ENCODE measurements at regions not wholly inside any gene's neighbourhood (a gene's known extent, or its start where the extent isn't known, plus 50 kb on each side); places are given as distances from the start of the nearest gene placed in this dataset.
"Not testable (repeated sequence)": the region's sequence is repeated elsewhere in the genome, so short reads cannot be mapped to it uniquely, and the experiment has no call there.

- H3K9me3 Mint-ChIP-seq: peaks cover 0 to under 1% (median 0%) of the 10 kb centered on the region in 6 donors
- H3K27me3 Mint-ChIP-seq (ENCODE audit: low read depth in 3 of 3): no peaks in the 10 kb centered on the region
- no peak overlapping the region for H3K27ac Mint-ChIP-seq
- H3K36me3 Mint-ChIP-seq: no peaks in the 10 kb centered on the region
- H3K4me1 Mint-ChIP-seq: no peaks in the 10 kb centered on the region
- no peak for DNase-seq
- no peak overlapping the region for H3K4me3 Mint-ChIP-seq
Observed at GRCh38 chr7:13021566-13022300, 334.3 kb downstream of the ARL4A start.

GRCh38 chr7:13024121-13024674 is 336.8 kb downstream of the ARL4A start:
- Mint-ChIP-seq H3K4me3 (no peak overlapping the region), H3K36me3 (no peaks in the 10 kb centered on the region), H3K4me1 (no peaks in the 10 kb centered on the region), H3K9me3 (peaks cover 0 to 5% (median 0%) of the 10 kb centered on the region in 6 donors), H3K27me3 (ENCODE audit: low read depth in 3 of 3) (peaks cover 0 to 2% (median 0%) of the 10 kb centered on the region in 3 donors), H3K27ac (no peak overlapping the region)
- DNase-seq: no peak

- not testable (repeated sequence) for H3K4me3 Mint-ChIP-seq; H3K36me3 Mint-ChIP-seq; H3K9me3 Mint-ChIP-seq; H3K27me3 Mint-ChIP-seq (ENCODE audit: low read depth in 3 of 3); H3K27ac Mint-ChIP-seq; H3K4me1 Mint-ChIP-seq; DNase-seq
Observed at GRCh38 chr7:13025043-13025442, 337.6 kb downstream of the ARL4A start.

- Mint-ChIP-seq H3K27me3 (ENCODE audit: low read depth in 3 of 3) (peaks cover 0 to 2% (median 0%) of the 10 kb centered on the region in 3 donors), H3K9me3 (peaks cover 0 to 5% (median 0%) of the 10 kb centered on the region in 6 donors), H3K36me3 (no peaks in the 10 kb centered on the region), H3K4me1 (no peaks in the 10 kb centered on the region), H3K27ac (no peak overlapping the region), H3K4me3 (no peak overlapping the region)
- no peak for DNase-seq
Observed at GRCh38 chr7:13027321-13027720, 339.9 kb downstream of the ARL4A start.

- Mint-ChIP-seq H3K9me3 (peaks cover 0 to 5% (median 0%) of the 10 kb centered on the region in 6 donors), H3K4me3 (no peak overlapping the region), H3K27ac (no peak overlapping the region), H3K36me3 (no peaks in the 10 kb centered on the region), H3K27me3 (ENCODE audit: low read depth in 3 of 3) (peaks cover 0 to 2% (median 0%) of the 10 kb centered on the region in 3 donors), H3K4me1 (no peaks in the 10 kb centered on the region)
- no peak for DNase-seq
Observed at GRCh38 chr7:13028036-13028824, 340.8 kb downstream of the ARL4A start.

GRCh38 chr7:13028825-13029099 is 341.3 kb downstream of the ARL4A start:
- peaks cover 0 to 2% (median 0%) of the 10 kb centered on the region in 3 donors for H3K27me3 Mint-ChIP-seq (ENCODE audit: low read depth in 3 of 3)
- no peaks in the 10 kb centered on the region for H3K4me1 Mint-ChIP-seq
- DNase-seq: no peak
- H3K36me3 Mint-ChIP-seq: no peaks in the 10 kb centered on the region
- no peak overlapping the region for H3K27ac Mint-ChIP-seq
- H3K4me3 Mint-ChIP-seq: no peak overlapping the region
- peaks cover 0 to 6% (median 0%) of the 10 kb centered on the region in 6 donors for H3K9me3 Mint-ChIP-seq

GRCh38 chr7:13031468-13031867 is 344.0 kb downstream of the ARL4A start:
- Mint-ChIP-seq H3K4me3 (no peak overlapping the region), H3K4me1 (no peaks in the 10 kb centered on the region), H3K36me3 (no peaks in the 10 kb centered on the region), H3K9me3 (peaks cover 0 to 21% (median 4%) of the 10 kb centered on the region in 6 donors), H3K27me3 (ENCODE audit: low read depth in 3 of 3) (peaks cover 0 to 2% (median 0%) of the 10 kb centered on the region in 3 donors), H3K27ac (no peak overlapping the region)
- no peak for DNase-seq

- peaks cover 0 to 2% (median 0%) of the 10 kb centered on the region in 3 donors for H3K27me3 Mint-ChIP-seq (ENCODE audit: low read depth in 3 of 3)
- H3K27ac Mint-ChIP-seq: no peak overlapping the region
- H3K9me3 Mint-ChIP-seq: peaks cover 0 to 22% (median 5%) of the 10 kb centered on the region in 6 donors
- DNase-seq: no peak
- no peaks in the 10 kb centered on the region for H3K4me1 Mint-ChIP-seq
- H3K36me3 Mint-ChIP-seq: no peaks in the 10 kb centered on the region
- no peak overlapping the region for H3K4me3 Mint-ChIP-seq
Observed at GRCh38 chr7:13032084-13032483, 344.7 kb downstream of the ARL4A start.

- H3K9me3 Mint-ChIP-seq: peaks cover 0 to 21% (median 5%) of the 10 kb centered on the region in 6 donors
- no peak overlapping the region for H3K4me3 Mint-ChIP-seq
- no peaks in the 10 kb centered on the region for H3K36me3 Mint-ChIP-seq
- H3K27ac Mint-ChIP-seq: no peak overlapping the region
- no peaks in the 10 kb centered on the region for H3K4me1 Mint-ChIP-seq
- no peak for DNase-seq
- peaks cover 0 to 2% (median 0%) of the 10 kb centered on the region in 3 donors for H3K27me3 Mint-ChIP-seq (ENCODE audit: low read depth in 3 of 3)
Observed at GRCh38 chr7:13032576-13032975, 345.1 kb downstream of the ARL4A start.

- DNase-seq: no peak
- H3K27ac Mint-ChIP-seq: no peak overlapping the region
- H3K9me3 Mint-ChIP-seq: peaks cover 0 to 21% (median 6%) of the 10 kb centered on the region in 6 donors
- no peaks in the 10 kb centered on the region for H3K36me3 Mint-ChIP-seq
- no peaks in the 10 kb centered on the region for H3K4me1 Mint-ChIP-seq
- H3K4me3 Mint-ChIP-seq: no peak overlapping the region
- H3K27me3 Mint-ChIP-seq (ENCODE audit: low read depth in 3 of 3): no peaks in the 10 kb centered on the region
Observed at GRCh38 chr7:13034693-13035092, 347.3 kb downstream of the ARL4A start.

- no peaks in the 10 kb centered on the region for H3K4me1 Mint-ChIP-seq
- no peak overlapping the region for H3K4me3 Mint-ChIP-seq
- no peak for DNase-seq
- no peak overlapping the region for H3K27ac Mint-ChIP-seq
- no peaks in the 10 kb centered on the region for H3K27me3 Mint-ChIP-seq (ENCODE audit: low read depth in 3 of 3)
- peaks cover 0 to 21% (median 6%) of the 10 kb centered on the region in 6 donors for H3K9me3 Mint-ChIP-seq
- no peaks in the 10 kb centered on the region for H3K36me3 Mint-ChIP-seq
Observed at GRCh38 chr7:13035233-13035632, 347.8 kb downstream of the ARL4A start.

- Mint-ChIP-seq H3K27ac (no peak overlapping the region), H3K27me3 (ENCODE audit: low read depth in 3 of 3) (no peaks in the 10 kb centered on the region), H3K4me3 (no peak overlapping the region), H3K36me3 (no peaks in the 10 kb centered on the region), H3K4me1 (no peaks in the 10 kb centered on the region), H3K9me3 (peaks cover 0 to 21% (median 6%) of the 10 kb centered on the region in 6 donors)
- DNase-seq: no peak
Observed at GRCh38 chr7:13036256-13036780, 348.9 kb downstream of the ARL4A start.

GRCh38 chr7:13037216-13037615 is 349.8 kb downstream of the ARL4A start:
- no peaks in the 10 kb centered on the region for H3K4me1 Mint-ChIP-seq

GRCh38 chr7:13041368-13041988 is 354.0 kb downstream of the ARL4A start:
- no peaks in the 10 kb centered on the region for H3K36me3 Mint-ChIP-seq
- no peaks in the 10 kb centered on the region for H3K27me3 Mint-ChIP-seq (ENCODE audit: low read depth in 3 of 3)
- H3K27ac Mint-ChIP-seq: no peak overlapping the region
- DNase-seq: no peak
- H3K9me3 Mint-ChIP-seq: peaks cover 0 to 5% (median 3%) of the 10 kb centered on the region in 6 donors
- H3K4me1 Mint-ChIP-seq: no peaks in the 10 kb centered on the region
- no peak overlapping the region for H3K4me3 Mint-ChIP-seq

More at GRCh38 chr7:13037216-13037615, 349.8 kb downstream of the ARL4A start:
- peaks cover 0 to 21% (median 6%) of the 10 kb centered on the region in 6 donors for H3K9me3 Mint-ChIP-seq
- no peak overlapping the region for H3K27ac Mint-ChIP-seq
- no peaks in the 10 kb centered on the region for H3K27me3 Mint-ChIP-seq (ENCODE audit: low read depth in 3 of 3)
- H3K36me3 Mint-ChIP-seq: no peaks in the 10 kb centered on the region
- no peak for DNase-seq
- H3K4me3 Mint-ChIP-seq: no peak overlapping the region
